ENCODE measurements at regions not wholly inside any gene's neighbourhood (a gene's known extent, or its start where the extent isn't known, plus 50 kb on each side); places are given as distances from the start of the nearest gene placed in this dataset.

- TF ChIP-seq POLR2A (IDR thresholded peaks at IDR 0.05) (no peak), CTCF (IDR thresholded peaks at IDR 0.05) (no peak)
Observed at GRCh38 chr7:79876848-79877252, 257.8 kb upstream of the GNAI1 start.
